GM21723 (cell line): ENCODE measurements at regions not wholly inside any gene's neighbourhood (a gene's known extent, or its start where the extent isn't known, plus 50 kb on each side); places are given as distances from the start of the nearest gene placed in this dataset.

Experiments used
- ATAC-seq: cut with Tn5 transposase; IDR thresholded peaks from one replicate; pipeline ENCODE4 v1.9.1; 2021; ENCODE audit warnings: mild to moderate bottlenecking, moderate library complexity; ENCODE audit not compliant: unreplicated experiment

DNA sequence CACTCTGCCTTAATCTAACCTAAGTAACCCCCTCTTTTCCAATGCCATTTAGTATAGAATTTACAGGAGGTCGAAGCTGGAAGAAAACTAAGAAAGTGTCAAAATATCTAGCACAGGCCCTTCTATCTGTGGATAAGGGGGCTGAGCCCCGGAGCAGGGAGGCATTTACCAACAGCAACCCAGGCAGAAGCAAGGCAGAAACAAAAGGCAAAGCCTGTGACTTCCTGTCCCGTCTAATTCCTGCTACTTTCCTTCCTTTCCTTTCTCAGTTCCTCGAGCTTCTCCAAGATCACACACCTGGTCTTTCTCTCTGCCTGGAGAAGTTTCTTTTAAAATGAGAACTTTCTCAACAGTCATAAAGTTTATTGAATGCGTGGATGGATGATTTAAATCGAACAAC lies 146.0 kb downstream of the FOXA2 start:
- no peak for ATAC-seq

DNA sequence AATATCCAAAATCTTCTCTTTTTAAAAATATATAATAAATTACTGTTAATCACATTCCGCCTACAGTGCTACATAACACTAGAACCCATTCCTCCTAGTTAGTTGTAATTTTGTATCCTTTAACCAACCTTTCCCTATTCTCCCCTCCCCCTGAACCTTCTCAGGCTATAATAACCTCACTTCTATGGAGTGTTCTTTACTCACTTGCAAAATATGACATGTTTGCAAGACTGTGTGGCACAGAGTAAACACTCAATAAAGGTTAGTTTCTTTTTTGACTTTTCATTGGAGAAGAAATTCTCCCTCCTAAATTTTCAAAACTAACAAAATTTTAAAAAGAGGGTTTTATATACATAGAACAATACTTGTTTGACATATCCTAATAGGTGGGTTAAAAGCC lies 147.0 kb downstream of the FOXA2 start:
- no peak for ATAC-seq

DNA sequence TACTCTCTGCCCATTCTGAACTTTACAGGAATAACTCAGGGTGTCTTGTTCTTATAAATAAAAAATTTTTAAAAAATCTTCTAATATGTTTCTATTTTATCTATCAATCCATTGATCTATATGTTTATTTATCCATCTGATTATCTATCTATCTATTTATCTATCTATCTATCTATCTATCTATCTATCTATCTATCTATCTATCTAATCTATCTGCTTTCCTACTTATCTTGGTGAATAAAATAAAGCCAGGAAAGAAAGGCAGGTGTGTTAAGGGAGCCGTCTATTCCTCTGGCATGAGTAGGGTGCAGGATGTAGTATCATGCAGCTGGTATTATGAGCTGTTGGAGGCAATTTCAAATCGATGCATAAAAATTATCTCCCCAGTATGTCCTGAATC lies 153.0 kb downstream of the FOXA2 start:
- no peak for ATAC-seq

DNA sequence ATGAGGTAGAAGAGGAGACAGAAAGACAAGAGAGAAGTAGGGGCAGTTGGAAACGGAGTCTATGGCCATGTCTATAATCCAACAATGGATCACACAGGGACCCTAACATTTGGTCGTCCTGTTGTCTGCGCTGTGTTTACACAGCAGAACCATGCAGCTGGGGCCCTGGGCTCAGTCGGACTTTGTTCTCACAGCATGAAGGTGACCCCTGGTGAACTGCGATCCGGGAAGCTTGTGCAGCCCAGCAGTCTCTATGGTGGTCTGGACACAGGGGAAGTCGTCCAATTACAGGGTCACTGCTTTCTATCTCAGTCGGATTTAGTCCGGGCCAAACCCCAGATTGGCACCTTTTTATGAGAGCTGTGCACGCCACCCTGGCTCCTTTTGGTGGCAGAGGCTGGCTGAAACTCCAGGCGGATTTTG lies 153.6 kb downstream of the FOXA2 start:
- no peak for ATAC-seq

GRCh38 chr20:22430154-22430745 lies 154.1 kb downstream of the FOXA2 start:
- ATAC-seq: no peak

DNA sequence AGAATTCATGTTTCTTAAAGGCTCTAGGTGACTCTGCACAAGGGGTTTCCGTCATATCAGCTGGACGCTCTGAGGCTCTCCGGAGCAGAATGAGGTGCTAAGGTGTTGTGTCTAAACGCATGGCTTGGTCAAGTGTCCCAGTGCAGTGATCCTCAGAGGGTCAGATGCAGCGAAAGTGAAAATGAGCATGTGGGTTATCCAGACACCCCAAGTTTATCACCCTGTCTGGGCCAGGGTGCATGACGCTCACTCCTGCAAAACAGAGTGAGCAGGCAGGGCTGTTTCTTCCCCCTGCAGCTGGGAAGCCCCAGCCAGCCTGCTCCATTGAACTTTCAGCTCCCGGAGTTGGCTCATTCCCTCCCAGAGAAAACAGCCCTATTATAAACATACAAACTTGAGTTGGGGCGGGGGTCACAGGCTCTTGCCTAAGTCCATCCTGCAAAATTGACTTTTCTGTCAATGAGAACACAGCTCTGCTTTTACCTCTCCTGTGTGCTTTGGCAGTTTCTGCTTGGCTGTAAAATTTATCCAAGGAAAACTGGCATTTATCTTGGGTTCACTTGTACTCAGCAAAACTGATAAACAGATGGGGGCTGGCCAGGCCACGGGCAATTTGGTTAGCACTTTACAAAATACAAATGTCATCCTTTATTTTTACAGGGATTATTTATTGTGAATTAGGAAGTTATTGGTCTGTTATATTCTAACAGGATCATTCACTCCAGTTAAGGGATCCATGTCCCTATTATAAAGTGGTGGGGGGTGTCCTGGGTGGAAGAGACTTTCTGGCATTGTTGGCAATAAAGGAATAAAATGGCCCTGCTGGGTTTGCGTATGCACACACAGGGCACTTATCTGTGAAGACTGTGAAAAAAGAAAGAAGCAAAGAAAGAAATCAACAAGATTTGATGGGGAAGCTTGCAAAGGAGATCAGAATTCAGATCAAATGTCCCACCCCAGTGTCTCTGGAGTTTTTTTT lies 154.9 kb downstream of the FOXA2 start:
- ATAC-seq: no peak

DNA sequence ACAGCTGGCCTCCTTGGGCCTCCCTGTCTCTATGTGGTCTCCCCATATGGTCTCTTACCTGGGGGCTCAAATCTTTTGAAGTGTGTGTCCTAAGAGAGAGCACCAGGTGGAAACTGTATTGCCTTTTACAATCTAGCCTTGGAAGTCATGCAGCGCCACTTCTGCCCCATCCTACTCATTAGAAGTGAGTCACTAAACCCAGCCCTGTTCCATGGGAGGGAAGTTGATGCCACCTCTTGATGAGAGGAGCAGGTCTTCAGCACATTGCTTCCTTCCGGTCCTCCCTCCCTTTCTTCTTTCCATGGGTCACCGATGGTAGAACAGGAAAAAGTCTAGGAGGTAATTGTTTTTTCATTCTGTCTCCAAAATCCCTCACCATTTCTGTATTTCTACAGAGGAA lies 156.3 kb downstream of the FOXA2 start:
- ATAC-seq: no peak

DNA sequence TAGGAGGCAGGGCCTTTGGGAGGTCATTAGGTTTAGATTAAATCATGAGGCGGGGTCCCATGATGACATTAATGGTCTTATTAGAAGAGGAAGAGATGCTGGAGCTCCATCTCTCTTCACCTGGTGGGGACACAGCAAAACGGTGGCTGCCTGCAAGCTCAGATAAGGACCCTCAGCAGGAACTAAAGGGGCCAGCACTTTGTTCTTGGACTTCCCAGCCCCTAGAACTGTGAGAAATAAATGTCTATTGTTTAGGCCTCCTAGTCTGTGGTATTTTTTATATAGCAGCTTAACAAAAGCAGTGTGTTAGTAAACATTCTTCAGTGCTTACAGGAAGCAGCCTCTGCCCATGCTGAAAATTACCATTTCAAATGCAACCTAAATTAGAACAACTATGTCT lies 157.6 kb downstream of the FOXA2 start:
- no peak for ATAC-seq

GRCh38 chr20:22425344-22426295 lies 158.8 kb downstream of the FOXA2 start:
- ATAC-seq: no peak

- no peak for ATAC-seq
Observed at GRCh38 chr20:22423190-22423832, 161.1 kb downstream of the FOXA2 start.

DNA sequence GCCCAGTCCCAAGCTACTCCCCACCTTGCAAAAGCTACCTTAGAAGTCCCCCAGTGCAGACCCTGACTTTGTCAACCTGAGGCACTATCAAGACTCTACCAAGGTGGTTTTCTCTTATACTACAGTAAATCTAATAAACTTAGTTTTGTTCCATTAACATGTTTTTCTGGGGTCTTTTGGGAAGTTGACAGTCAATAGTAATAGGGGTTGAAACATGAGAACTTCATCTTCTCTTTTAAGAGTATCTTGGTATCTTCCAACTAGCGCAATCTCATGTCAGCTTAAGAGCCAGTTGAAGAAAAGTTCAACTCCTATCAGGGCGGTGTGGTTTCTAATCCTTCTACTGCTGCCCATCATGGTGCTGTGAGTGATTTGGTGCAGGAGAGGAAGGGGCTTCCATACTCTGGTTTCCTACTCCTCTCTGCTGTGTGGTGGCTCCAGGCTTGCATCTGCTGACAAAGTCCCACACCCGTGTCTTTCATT lies 164.2 kb downstream of the FOXA2 start:
- ATAC-seq: no peak

- no peak for ATAC-seq
Observed at GRCh38 chr20:22418738-22419137, 165.6 kb downstream of the FOXA2 start.

- no peak for ATAC-seq
Observed at GRCh38 chr20:22414305-22414742, 170.0 kb downstream of the FOXA2 start.

DNA sequence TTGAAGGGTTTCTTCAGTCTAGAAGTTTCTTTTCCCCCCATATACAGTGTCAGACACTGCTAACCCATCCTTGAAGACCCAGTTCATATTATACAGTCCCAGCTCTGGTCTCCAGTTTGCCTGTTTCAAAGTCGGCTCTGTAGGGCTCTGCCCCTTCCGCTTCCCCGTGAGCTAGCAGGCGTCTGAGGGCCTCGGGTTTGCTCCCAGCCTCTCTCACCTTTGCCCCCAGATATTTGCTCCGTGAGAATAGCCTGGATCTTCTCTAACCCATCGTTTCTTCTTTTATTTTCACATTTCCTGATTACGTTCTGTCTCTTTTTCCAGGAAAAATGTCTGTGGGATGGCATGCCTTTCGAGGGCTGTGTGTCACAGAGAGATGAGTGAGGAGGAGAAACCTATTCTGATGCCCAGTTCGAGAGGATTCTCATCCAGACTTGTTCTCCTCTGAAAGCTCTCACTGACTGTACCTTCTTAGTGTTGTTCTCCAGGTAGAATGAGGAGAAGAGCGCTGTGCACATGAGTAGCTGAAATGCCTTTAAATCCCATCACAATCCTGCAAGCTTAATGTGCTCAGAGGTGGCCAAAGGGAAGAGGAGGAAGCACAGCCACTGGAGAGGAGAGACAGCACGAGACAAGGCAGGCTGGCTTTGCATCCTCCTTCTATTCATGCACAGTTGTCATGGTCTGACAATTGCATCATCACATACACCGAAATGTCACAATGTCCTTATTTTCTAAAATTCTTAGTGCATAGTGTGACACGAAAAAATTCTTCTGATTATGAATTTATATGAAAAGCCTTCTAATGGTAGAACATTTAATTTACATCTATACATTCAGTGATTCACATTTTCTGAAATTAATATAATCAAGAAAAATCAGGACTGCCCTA lies 171.1 kb downstream of the FOXA2 start:
- ATAC-seq: no peak

GRCh38 chr20:22411627-22412450 lies 172.5 kb downstream of the FOXA2 start:
- no peak for ATAC-seq

- no peak for ATAC-seq
Observed at GRCh38 chr20:22411286-22411626, 173.1 kb downstream of the FOXA2 start.

DNA sequence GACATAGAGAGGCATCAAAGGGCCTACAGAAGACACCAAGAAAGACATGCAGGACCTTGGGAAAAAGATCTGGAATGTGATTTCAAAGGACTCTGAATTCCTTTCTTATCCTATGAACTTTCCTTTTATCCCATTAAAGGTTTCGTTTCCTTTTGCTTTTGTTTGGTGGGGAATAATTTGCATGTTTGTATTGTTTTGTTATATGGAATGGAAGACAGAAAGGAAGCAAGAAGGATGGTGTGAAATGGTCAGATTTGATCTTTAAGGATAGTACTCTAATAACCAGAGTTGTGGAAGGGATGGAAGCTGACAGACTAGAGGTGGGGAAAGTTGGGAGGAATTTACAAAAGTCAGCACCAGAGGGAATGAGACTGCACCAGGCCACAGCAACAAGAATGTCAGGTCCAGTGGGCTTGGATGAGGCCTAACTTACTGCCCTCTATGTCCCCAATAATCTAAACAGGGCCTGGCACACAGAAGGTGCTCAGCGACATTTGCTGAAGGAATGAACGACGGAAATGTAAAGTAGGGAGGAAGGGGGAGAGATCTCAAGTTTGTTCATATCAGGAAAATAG lies 173.7 kb downstream of the FOXA2 start:
- ATAC-seq: no peak
